Stomach (tissue), 8 donors: ENCODE measurements at regions not wholly inside any gene's neighbourhood (a gene's known extent, or its start where the extent isn't known, plus 50 kb on each side); places are given as distances from the start of the nearest gene placed in this dataset.
A peak's percentile ranks its signal among the peaks of the same experiment; 100 is the strongest.

ENCODE experiments used
- DNase-seq, 2 donors: peaks; one replicate each; pipeline versions ENCODE4 v3.0.0 to v3.0.0-alpha.2; 2013 to 2019
- H3K27ac ChIP-seq, 5 donors: fragments of 200-600 bp in 4 of 5; sonication (generic) in 4 of 5; one replicate each; pipeline ENCODE4 v1.5.1; 2013 to 2019; ENCODE audit warnings: mild to moderate bottlenecking in 1 of 5, moderate library complexity in 1 of 5
- H3K27me3 ChIP-seq, 3 donors: fragments of 200-600 bp; sonication (generic); one replicate each; pipeline ENCODE4 v1.5.1; 2017 to 2019; ENCODE audit warnings: mixed run types in 1 of 3
- H3K36me3 ChIP-seq, 4 donors: fragments of 200-600 bp; sonication (generic); 1 replicate in 3 of 4; 2 replicates in 1 of 4; pipeline ENCODE4 v1.5.1; 2016 to 2019
- H3K4me1 ChIP-seq, 4 donors: fragments of 200-600 bp; sonication (generic); one replicate each; pipeline ENCODE4 v1.5.1; 2016 to 2019
- H3K4me3 ChIP-seq, 4 donors: fragments of 200-600 bp; sonication (generic) in 3 of 4; one replicate each; pipeline ENCODE4 v1.5.1; 2016 to 2019; ENCODE audit warnings: mild to moderate bottlenecking in 1 of 4
- H3K9me3 ChIP-seq, 4 donors: fragments of 200-600 bp; sonication (generic); one replicate each; pipeline ENCODE4 v1.5.1; 2016 to 2019
- CTCF ChIP-seq, 7 experiments: fragments of 450-650 bp in 4 of 7; fragments of 200-600 bp in 3 of 7; sonication (generic) in 3 of 7; IDR thresholded peaks; one replicate each; pipeline ENCODE4 v1.5.1; 2016 to 2019; ENCODE audit warnings: antibody characterized with exemption in 7 of 7, control low read depth in 2 of 7, mild to moderate bottlenecking in 1 of 7
- EP300 ChIP-seq: sonication (generic); formaldehyde crosslinking; IDR thresholded peaks from one replicate; pipeline ENCODE4 v1.6.1; 2017; ENCODE audit warnings: antibody characterized with exemption
- POLR2A ChIP-seq, 4 donors: fragments of 450-650 bp; IDR thresholded peaks; one replicate each; pipeline ENCODE4 v1.6.1; 2016; ENCODE audit warnings: antibody characterized with exemption in 4 of 4, control low read depth in 2 of 4, mild to moderate bottlenecking in 1 of 4, moderate library complexity in 1 of 4
- POLR2AphosphoS5 ChIP-seq, 3 donors: sonication (generic); formaldehyde crosslinking; IDR thresholded peaks; one replicate each; pipeline ENCODE4 v1.6.1; 2016; ENCODE audit warnings: antibody characterized with exemption in 3 of 3
- WGBS, 5 donors: extraction: QIAGEN DNeasy Blood & Tissue Kit in 3 of 5; methylation state at CpG; one replicate each; pipeline versions ENCODE4 v1.1.5 to v1.1.7; 2013 to 2018; 5-methylcytosine and 5-hydroxymethylcytosine counted together
- intact Hi-C: fragments of 100-400 bp; cut with DNase I; formaldehyde crosslinking; loops from one replicate; pipeline ENCODE4 v1.15.1; 2023; ENCODE audit warnings: low total_unique reads
- donor health status: healthy with polysubstance abuse.
- donor health status: Bipolar disorder and iron deficiency.
- donor health status: healthy.

- DNase-seq = no peak
- Histone ChIP-seq H3K4me3 (no peak overlapping the region), H3K27ac (peak overlapping the region in 1 of 5 donors; percentile 50), H3K27me3 (no peaks in the 10 kb centered on the region), H3K4me1 (peaks cover 0 to 37% (median 10%) of the 10 kb centered on the region in 4 donors), H3K9me3 (no peaks in the 10 kb centered on the region), H3K36me3 (no peaks in the 10 kb centered on the region)
- TF ChIP-seq CTCF (IDR thresholded peaks at IDR 0.05) = no peak
- TF ChIP-seq POLR2AphosphoS5 (IDR thresholded peaks at IDR 0.05) = no peak
- no peak for TF ChIP-seq POLR2A (IDR thresholded peaks at IDR 0.05)
- TF ChIP-seq EP300 = no peak
- intact Hi-C loops = no loop called here
- 76 to 89% (median 80%) methylated on average over 5 of the region's 5 CpGs for WGBS, 5 donors
These were observed 187.6 kb downstream of the ADAMTS15 start for GRCh38 chr11:130635937-130636630.

- no peak for TF ChIP-seq POLR2A (IDR thresholded peaks at IDR 0.05)
- TF ChIP-seq POLR2AphosphoS5 (IDR thresholded peaks at IDR 0.05) = peak in 1 of 3 donors; percentile 10
- TF ChIP-seq CTCF (IDR thresholded peaks at IDR 0.05) = no peak
- intact Hi-C loops = no loop called here
- peaks cover 0 to 37% (median 10%) of the 10 kb centered on the region in 4 donors for H3K4me1 ChIP-seq
These were observed 188.4 kb downstream of the ADAMTS15 start for GRCh38 chr11:130636722-130637464.

GRCh38 chr11:130637566-130637965, 189.1 kb downstream of the ADAMTS15 start:
- no peaks in the 10 kb centered on the region for H3K27me3 ChIP-seq
- DNase-seq = no peak
- H3K27ac ChIP-seq = no peak overlapping the region
- no peak overlapping the region for H3K4me3 ChIP-seq
- peaks cover 0 to 37% (median 10%) of the 10 kb centered on the region in 4 donors for H3K4me1 ChIP-seq
- intact Hi-C loops = no loop called here
- WGBS, 5 donors = 90 to 96% (median 95%) methylated on average over 7 of the region's 7 CpGs
- H3K9me3 ChIP-seq = no peaks in the 10 kb centered on the region
- H3K36me3 ChIP-seq = no peaks in the 10 kb centered on the region
- TF ChIP-seq POLR2A (IDR thresholded peaks at IDR 0.05) (no peak), POLR2AphosphoS5 (IDR thresholded peaks at IDR 0.05) (no peak), CTCF (IDR thresholded peaks at IDR 0.05) (no peak), EP300 (no peak)

More at GRCh38 chr11:130636722-130637464, 188.4 kb downstream of the ADAMTS15 start:
- no peak overlapping the region for H3K4me3 ChIP-seq
- H3K27ac ChIP-seq = peak overlapping the region in 1 of 5 donors; percentile 50
- 52 to 68% (median 65%) methylated on average over 9 of the region's 9 CpGs for WGBS, 5 donors
- no peaks in the 10 kb centered on the region for H3K36me3 ChIP-seq
- H3K27me3 ChIP-seq = no peaks in the 10 kb centered on the region
- H3K9me3 ChIP-seq = no peaks in the 10 kb centered on the region
- no peak for DNase-seq

GRCh38 chr11:130638033-130638432, 189.6 kb downstream of the ADAMTS15 start:
- TF ChIP-seq CTCF (IDR thresholded peaks at IDR 0.05) (no peak), POLR2A (IDR thresholded peaks at IDR 0.05) (no peak), POLR2AphosphoS5 (IDR thresholded peaks at IDR 0.05) (no peak), EP300 (no peak)
- intact Hi-C loops = no loop called here
- H3K27ac ChIP-seq = no peak overlapping the region

More at GRCh38 chr11:130638033-130638432, 189.6 kb downstream of the ADAMTS15 start:
- Histone ChIP-seq H3K9me3 (no peaks in the 10 kb centered on the region), H3K27me3 (no peaks in the 10 kb centered on the region), H3K36me3 (no peaks in the 10 kb centered on the region), H3K4me3 (no peak overlapping the region), H3K4me1 (peaks cover 0 to 37% (median 10%) of the 10 kb centered on the region in 4 donors)
- 64 to 89% (median 76%) methylated on average over 5 of the region's 5 CpGs for WGBS, 5 donors
- peak in 1 of 2 donors; percentile 43 for DNase-seq
